H1 (cell line): ENCODE measurements at regions not wholly inside any gene's neighbourhood (a gene's known extent, or its start where the extent isn't known, plus 50 kb on each side); places are given as distances from the start of the nearest gene placed in this dataset.

Experiments
- BCL11A ChIP-seq, 2 experiments: IDR thresholded peaks; one replicate each; pipeline ENCODE4 v1.6.1; 2011; ENCODE audit warnings: low read depth in 2 of 2, low read length in 2 of 2, mild to moderate bottlenecking in 2 of 2
- CREB1 ChIP-seq: IDR thresholded peaks from 2 replicates; pipeline ENCODE4 v1.6.1; 2012; ENCODE audit warnings: inconsistent platforms
- EP300 ChIP-seq, 2 experiments: IDR thresholded peaks; 1 replicate in 1 of 2; 2 replicates in 1 of 2; pipeline ENCODE4 v1.6.1; 2011 to 2012; ENCODE audit warnings: low read depth in 2 of 2, low read length in 2 of 2, mild to moderate bottlenecking in 2 of 2, borderline replicate concordance in 1 of 2, inconsistent platforms in 1 of 2, moderate library complexity in 1 of 2
- KDM1A ChIP-seq: fragments of 200-600, 300-600 bp; sonication (generic); IDR thresholded peaks from 2 replicates; pipeline ENCODE4 v1.7.1; 2016; ENCODE audit warnings: mild to moderate bottlenecking, low read length, borderline replicate concordance
- MAFK ChIP-seq: IDR thresholded peaks from 2 replicates; pipeline ENCODE4 v1.6.1; 2012; ENCODE audit warnings: low read depth, mild to moderate bottlenecking, improper control_type of control experiment, low read length
- NANOG ChIP-seq: IDR thresholded peaks from 2 replicates; pipeline ENCODE4 v1.6.1; 2011; ENCODE audit warnings: low read length, low read depth, mild to moderate bottlenecking, inconsistent platforms; ENCODE audit not compliant: insufficient read depth, poor library complexity, severe bottlenecking
- POLR2A ChIP-seq, 2 experiments: IDR thresholded peaks; 1 replicate in 1 of 2; 2 replicates in 1 of 2; pipeline ENCODE4 v1.6.1; 2011; ENCODE audit warnings: low read depth in 2 of 2, low read length in 2 of 2, mild to moderate bottlenecking in 2 of 2; ENCODE audit errors: control extremely low read depth in 1 of 2
- POLR2AphosphoS5 ChIP-seq: IDR thresholded peaks from 2 replicates; pipeline ENCODE4 v1.6.1; 2011; ENCODE audit warnings: low read depth, low read length
- RAD21 ChIP-seq, 2 experiments: IDR thresholded peaks in 1 of 2; conservative IDR thresholded peaks in 1 of 2; 2 replicates each; pipeline ENCODE4 v1.6.1; 2011; ENCODE audit warnings: low read depth in 2 of 2, low read length in 2 of 2, improper control_type of control experiment in 1 of 2, inconsistent platforms in 1 of 2, mild to moderate bottlenecking in 1 of 2, moderate library complexity in 1 of 2
- TCF12 ChIP-seq: IDR thresholded peaks from 2 replicates; pipeline ENCODE4 v1.6.1; 2011; ENCODE audit warnings: low read depth, mild to moderate bottlenecking, low read length
- ZNF274 ChIP-seq: IDR thresholded peaks from 2 replicates; pipeline ENCODE4 v1.7.0; 2012; ENCODE audit warnings: low read length, borderline replicate concordance; ENCODE audit errors: extremely low read depth
- TF ChIP-seq, protein P1 (sequence below): IDR thresholded peaks from 2 replicates; pipeline ENCODE4 v1.6.1; 2011; ENCODE audit warnings: low read length, improper control_type of control experiment
- TF ChIP-seq, protein P2 (sequence below): IDR thresholded peaks from 2 replicates; pipeline ENCODE4 v1.6.1; 2012; ENCODE audit warnings: inconsistent platforms
- TF ChIP-seq, protein P3 (sequence below), 3 experiments: IDR thresholded peaks; 1 replicate in 2 of 3; 2 replicates in 1 of 3; pipeline versions ENCODE4 v1.5.1 to v1.6.1; 2011; ENCODE audit warnings: low read length in 3 of 3, mild to moderate bottlenecking in 3 of 3, inconsistent platforms in 2 of 3, low read depth in 1 of 3, moderate library complexity in 1 of 3; ENCODE audit not compliant: insufficient read depth in 1 of 3; ENCODE audit errors: control extremely low read depth in 1 of 3

DNA sequence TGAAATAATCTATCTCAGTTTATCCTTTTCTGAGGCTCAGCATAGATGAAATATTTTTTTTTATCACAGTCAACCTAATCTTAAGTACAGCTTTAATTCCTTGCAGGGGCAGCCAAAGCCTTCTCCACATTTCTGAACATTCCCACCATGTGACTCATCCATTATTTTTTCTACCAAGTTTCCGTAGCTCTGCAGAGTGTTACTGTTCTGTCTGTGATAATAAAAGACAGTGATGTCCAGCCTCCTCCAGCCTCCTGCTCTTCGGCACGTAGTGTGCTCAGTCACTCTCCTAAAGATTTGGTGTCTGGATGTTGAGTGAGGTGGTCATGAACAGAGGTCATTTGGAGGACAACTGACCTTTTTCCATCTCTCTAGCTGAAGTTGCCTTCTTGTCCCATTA lies 338.1 kb upstream of the ADAMTS16 start:
- TF ChIP-seq, protein P1, sequence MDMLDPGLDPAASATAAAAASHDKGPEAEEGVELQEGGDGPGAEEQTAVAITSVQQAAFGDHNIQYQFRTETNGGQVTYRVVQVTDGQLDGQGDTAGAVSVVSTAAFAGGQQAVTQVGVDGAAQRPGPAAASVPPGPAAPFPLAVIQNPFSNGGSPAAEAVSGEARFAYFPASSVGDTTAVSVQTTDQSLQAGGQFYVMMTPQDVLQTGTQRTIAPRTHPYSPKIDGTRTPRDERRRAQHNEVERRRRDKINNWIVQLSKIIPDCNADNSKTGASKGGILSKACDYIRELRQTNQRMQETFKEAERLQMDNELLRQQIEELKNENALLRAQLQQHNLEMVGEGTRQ, result no peak
- no peak for TF ChIP-seq EP300 (IDR thresholded peaks at IDR 0.05; ENCODE audit: borderline replicate concordance in 1 of 2, low read depth in 2 of 2, low read length in 2 of 2)
- TF ChIP-seq, protein P2, sequence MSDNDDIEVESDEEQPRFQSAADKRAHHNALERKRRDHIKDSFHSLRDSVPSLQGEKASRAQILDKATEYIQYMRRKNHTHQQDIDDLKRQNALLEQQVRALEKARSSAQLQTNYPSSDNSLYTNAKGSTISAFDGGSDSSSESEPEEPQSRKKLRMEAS, result no peak
- TF ChIP-seq, protein P3, sequence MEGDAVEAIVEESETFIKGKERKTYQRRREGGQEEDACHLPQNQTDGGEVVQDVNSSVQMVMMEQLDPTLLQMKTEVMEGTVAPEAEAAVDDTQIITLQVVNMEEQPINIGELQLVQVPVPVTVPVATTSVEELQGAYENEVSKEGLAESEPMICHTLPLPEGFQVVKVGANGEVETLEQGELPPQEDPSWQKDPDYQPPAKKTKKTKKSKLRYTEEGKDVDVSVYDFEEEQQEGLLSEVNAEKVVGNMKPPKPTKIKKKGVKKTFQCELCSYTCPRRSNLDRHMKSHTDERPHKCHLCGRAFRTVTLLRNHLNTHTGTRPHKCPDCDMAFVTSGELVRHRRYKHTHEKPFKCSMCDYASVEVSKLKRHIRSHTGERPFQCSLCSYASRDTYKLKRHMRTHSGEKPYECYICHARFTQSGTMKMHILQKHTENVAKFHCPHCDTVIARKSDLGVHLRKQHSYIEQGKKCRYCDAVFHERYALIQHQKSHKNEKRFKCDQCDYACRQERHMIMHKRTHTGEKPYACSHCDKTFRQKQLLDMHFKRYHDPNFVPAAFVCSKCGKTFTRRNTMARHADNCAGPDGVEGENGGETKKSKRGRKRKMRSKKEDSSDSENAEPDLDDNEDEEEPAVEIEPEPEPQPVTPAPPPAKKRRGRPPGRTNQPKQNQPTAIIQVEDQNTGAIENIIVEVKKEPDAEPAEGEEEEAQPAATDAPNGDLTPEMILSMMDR (IDR thresholded peaks at IDR 0.05; ENCODE audit: control extremely low read depth in 1 of 3, insufficient read depth in 1 of 3, low read depth in 1 of 3, low read length in 3 of 3), result no peak
- TF ChIP-seq KDM1A, result no peak
- TF ChIP-seq TCF12, result no peak
- no peak for TF ChIP-seq POLR2A (IDR thresholded peaks at IDR 0.05; ENCODE audit: control extremely low read depth in 1 of 2, low read depth in 2 of 2, low read length in 2 of 2)
- no peak for TF ChIP-seq POLR2AphosphoS5
- TF ChIP-seq ZNF274, result no peak
- no peak for TF ChIP-seq BCL11A (IDR thresholded peaks at IDR 0.05; ENCODE audit: low read depth in 2 of 2, low read length in 2 of 2)
- no peak for TF ChIP-seq RAD21 (IDR thresholded peaks at IDR 0.05 in 1 of 2, conservative IDR thresholded peaks at IDR 0.05 in 1 of 2; ENCODE audit: low read depth in 2 of 2, low read length in 2 of 2)
- no peak for TF ChIP-seq NANOG
- no peak for TF ChIP-seq MAFK
- TF ChIP-seq CREB1, result no peak
